GM21528 (cell line): ENCODE measurements at regions not wholly inside any gene's neighbourhood (a gene's known extent, or its start where the extent isn't known, plus 50 kb on each side); places are given as distances from the start of the nearest gene placed in this dataset.

Experiments used
- ATAC-seq: cut with Tn5 transposase; IDR thresholded peaks from one replicate; pipeline ENCODE4 v1.9.1; 2021; ENCODE audit warnings: mild to moderate bottlenecking, moderate library complexity; ENCODE audit not compliant: unreplicated experiment, low FRiP score

DNA sequence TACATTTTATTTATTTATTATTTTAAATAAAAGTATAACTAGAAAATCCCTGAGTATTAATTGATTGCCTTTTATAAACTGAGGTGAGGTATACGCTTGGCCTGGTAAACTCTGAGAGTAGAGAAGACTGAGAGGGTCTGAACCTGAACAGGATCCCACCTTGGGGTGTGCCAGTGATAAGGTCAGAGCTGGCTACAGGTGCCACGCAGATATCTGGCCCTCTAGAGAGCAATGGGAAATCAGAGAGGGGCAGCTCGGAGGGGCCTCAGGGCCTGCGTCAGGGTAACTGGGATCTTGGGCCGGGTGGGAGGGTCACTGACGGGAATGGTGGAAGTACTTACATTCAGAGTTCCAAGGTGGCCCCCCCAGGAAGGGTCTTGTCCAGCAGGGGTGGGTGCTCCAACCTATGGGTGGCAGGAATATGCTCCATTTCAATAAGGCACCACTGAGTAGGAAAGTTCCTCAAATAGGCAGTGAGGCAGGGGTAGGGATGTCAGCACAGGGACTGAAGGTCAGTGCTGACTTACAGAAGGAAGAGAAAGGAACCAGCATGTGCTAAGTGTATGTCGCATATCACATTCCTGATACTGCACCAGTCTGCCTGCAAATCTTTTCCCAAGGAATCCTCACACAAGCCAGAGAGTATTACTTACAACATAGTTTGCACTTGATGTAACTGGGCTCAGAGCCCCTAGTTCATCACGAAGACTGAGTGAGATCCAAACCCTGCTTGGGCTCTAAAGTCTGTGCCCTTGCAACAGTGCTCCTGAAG is 706.0 kb upstream of the RAB6C start:
- ATAC-seq: no peak

GRCh38 chr2:129274038-129274415 is 705.4 kb upstream of the RAB6C start:
- no peak for ATAC-seq

GRCh38 chr2:129274918-129275317 is 704.5 kb upstream of the RAB6C start:
- ATAC-seq: no peak

GRCh38 chr2:129275706-129276105 is 703.8 kb upstream of the RAB6C start:
- no peak for ATAC-seq

DNA sequence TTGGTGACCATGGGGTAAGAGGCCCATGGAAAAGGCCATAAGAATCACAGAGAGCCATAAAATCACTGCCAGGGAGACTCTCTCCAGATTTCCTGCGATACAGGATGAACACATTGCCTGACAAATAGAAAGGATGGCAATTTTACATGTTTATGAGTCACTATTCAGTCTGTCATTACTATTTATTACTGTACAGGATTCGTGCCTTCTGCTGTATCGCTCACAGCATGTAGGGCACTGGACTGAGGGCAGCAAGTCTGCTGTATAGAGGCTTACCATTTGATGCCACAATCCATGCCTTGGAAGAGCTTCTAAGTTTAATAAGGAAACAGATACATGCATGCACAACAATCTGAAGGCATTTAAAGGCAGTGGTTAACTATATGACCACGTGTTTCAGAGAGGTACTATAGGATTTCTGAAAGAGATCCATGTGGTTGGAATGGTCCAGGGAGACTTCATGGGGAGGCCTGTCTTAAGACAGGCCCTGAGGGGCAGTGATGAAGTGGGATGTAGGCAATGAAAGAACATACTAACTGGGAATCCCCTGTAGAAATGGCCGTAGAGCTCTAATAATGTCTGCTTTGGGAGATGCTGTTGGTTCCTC is 702.4 kb upstream of the RAB6C start:
- ATAC-seq: no peak

- ATAC-seq: no peak
These were observed 701.9 kb upstream of the RAB6C start for GRCh38 chr2:129277585-129277981.

GRCh38 chr2:129281791-129282530 is 697.5 kb upstream of the RAB6C start:
- ATAC-seq: no peak

GRCh38 chr2:129285012-129285411 is 694.5 kb upstream of the RAB6C start:
- no peak for ATAC-seq

DNA sequence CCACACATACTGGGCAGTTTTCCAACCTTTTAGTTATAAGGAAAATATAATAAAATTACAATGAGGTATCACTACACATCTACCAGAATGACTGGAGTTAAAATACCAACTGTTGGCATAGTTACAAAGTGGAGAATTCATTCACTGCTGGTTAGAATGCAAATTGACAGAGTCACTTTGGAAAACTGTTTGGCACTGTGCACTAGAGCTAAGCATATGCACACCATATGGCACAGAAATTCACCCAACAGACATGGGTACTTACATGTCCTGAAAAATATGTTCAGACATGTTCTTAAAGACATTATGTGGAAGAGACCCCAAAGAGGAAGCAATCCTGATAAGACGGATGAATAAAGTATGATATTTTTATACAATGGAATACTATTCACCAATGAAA is 686.1 kb upstream of the RAB6C start:
- ATAC-seq: no peak

GRCh38 chr2:129296396-129296795 is 683.1 kb upstream of the RAB6C start:
- no peak for ATAC-seq

GRCh38 chr2:129296806-129297205 is 682.7 kb upstream of the RAB6C start:
- ATAC-seq: no peak

GRCh38 chr2:129297430-129297829 is 682.0 kb upstream of the RAB6C start:
- ATAC-seq: no peak

DNA sequence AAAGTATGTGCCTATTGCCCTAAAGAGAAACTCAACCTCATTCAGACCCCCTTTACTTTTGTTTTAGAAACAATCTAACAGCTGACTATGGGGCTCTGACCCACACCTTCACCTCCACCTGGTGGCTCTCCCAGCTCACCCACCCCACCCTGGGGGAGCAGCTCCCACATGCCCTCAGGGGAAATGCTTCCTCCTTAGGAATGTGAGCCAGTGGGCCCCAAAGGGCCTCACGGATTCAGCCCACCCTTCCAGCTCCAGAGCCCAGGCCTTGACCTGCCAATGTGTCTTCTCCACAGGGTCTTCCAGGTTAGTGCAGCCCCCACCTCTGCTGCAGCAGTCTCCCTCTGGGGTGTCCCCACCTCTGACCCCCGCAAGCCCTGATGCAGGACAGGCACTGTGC is 680.1 kb upstream of the RAB6C start:
- ATAC-seq: no peak

GRCh38 chr2:129299756-129300155 is 679.7 kb upstream of the RAB6C start:
- no peak for ATAC-seq

DNA sequence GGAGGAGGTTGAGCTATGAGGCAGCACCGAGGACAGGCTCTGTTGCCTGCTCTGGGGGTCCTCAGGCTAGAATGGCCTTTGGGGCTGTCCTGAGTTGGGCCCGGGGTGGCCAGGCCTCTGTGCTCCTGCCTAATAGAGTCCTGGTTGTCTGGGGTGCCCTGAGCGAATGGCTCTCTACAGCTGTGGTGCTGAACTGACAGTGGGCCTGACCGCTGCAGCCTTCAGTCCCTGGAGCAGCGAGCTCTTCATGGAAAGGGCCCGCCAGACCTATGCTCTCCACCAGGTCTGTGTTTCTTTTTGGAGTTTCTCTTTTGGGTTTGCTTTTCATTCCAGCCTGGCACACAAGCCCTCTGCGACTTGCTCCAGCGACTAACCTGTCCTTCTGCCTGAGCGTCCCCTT is 679.0 kb upstream of the RAB6C start:
- no peak for ATAC-seq

DNA sequence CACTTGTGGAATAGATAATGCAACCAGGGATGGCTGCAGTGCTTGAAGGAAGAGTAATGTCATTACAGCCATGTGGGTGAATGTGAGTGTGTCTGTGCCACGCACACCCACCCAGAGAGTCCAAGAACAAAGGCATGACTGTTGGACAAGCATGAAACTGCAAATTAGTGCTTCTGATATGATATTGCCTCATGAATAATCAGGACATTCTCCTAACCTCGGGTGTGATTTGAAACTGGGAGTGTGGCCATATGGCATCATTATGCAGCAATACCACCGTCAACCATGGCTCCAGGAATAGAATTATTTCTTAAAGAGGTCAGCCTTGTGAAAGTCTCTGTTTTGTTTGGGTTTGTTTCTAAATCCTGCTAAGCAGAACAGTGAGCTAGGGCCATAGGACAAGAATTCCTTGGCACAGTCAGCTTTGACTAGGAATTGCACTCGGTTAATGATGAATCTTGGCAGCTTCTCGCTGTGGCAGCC is 678.0 kb upstream of the RAB6C start:
- no peak for ATAC-seq

DNA sequence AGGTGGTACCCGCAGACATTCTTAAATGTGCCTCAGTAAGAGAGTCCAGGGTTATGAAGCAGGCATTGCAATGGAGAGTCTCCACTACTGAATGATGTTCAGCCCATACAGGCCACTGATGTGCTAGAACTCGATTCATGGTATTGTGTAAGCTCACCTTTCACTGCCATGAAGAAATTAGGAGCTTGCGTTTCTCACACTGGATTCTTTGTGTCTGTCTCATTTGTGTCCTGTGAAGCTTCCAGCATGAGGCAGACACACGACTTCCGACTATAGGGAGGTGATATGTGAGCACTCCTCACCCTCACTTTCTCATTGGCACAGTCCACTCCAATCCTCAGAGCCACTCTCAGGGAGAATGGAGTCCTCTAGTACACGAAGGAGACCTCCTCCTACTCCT is 677.4 kb upstream of the RAB6C start:
- ATAC-seq: no peak

DNA sequence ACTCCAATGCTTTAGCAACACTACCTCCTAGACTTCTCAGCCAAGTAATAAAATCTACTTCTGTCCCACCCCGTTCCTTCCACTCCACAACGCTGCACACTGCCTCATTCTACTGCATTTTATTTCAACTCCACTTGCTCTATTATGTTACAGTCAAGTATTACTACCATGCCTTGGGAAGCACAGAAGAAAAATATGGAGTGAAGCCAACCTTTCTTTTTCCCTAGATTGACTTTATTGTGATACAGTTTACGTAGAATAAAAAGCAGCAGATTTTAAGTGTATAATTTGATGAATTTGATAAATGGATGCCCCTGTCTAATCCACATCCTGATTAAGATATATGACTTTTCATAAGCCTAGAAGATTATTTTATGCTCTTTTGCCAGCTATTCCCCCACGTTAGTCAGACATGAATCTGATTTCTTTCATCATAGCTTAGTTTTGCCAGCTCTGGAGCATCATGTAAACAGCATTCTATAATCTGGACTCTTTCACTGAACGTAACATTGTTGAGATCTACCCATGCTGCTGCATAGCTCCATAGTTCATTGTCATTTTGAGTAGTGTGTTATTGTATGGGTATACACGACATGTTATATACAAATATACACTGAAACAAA is 676.8 kb upstream of the RAB6C start:
- no peak for ATAC-seq

GRCh38 chr2:129314120-129314519 is 665.3 kb upstream of the RAB6C start:
- no peak for ATAC-seq

DNA sequence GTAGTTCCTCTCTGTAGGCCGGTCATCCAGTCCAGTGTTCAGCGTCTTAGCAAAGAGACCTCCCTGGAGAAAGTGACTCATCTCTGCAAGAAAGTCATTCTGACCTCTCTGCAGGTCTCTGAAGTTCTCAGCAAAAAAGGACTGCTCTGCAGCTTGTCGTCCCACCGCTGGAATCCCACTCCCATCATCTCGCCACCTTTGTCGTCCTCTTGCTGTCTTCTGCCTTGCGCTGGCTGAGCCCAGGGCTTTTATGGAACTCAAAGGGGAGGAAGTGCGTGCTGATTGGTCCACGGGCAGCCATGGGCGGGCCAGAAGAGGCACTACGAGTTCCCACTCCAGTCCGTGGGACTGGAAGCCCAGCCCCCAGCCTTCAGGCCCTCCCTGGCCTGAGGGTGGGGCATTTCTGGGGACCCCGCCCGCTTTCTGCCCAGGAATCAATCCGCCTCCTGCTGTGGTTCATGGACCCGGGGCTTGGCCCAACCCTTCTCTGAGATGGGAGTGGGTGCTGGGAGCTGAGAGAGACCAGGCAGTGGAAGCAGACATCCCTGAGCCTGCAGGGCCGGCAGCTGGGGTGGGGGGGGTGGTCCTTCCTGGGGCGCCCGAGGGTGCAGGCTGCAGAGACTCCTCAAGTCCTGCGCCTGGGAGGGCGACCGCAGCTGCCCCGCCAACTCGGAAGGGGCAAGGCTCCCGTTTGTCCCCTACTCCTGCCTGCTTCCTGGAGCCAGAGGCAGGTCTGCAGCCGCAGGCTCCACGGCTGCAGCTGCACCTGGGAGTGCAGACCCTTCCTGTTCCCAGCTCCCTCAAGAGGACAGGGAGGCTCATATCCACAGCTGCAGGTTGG is 660.7 kb upstream of the RAB6C start:
- no peak for ATAC-seq
